Trophoblast cell (in vitro differentiated cells and primary cell): ENCODE measurements at regions not wholly inside any gene's neighbourhood (a gene's known extent, or its start where the extent isn't known, plus 50 kb on each side); places are given as distances from the start of the nearest gene placed in this dataset.

Experiments used
- DNase-seq, 2 donors: peaks; one replicate each; pipeline ENCODE4 v3.0.0-alpha.2; 2016
- H2AFZ ChIP-seq: 2 replicates; pipeline ENCODE4 v1.6.1; 2013; ENCODE audit warnings: low read length, moderate library complexity, mild to moderate bottlenecking; ENCODE audit not compliant: insufficient read depth, poor library complexity
- H2AK5ac ChIP-seq: 2 replicates; pipeline ENCODE4 v1.6.1; 2013; ENCODE audit warnings: mild to moderate bottlenecking, low read length
- H2BK120ac ChIP-seq: 2 replicates; pipeline ENCODE4 v1.6.1; 2013; ENCODE audit warnings: low read length, mild to moderate bottlenecking, moderate library complexity; ENCODE audit not compliant: insufficient read depth, poor library complexity
- H2BK12ac ChIP-seq: 2 replicates; pipeline ENCODE4 v1.6.1; 2013; ENCODE audit warnings: mild to moderate bottlenecking, low read length, moderate library complexity
- H2BK5ac ChIP-seq: 2 replicates; pipeline ENCODE4 v1.6.1; 2013; ENCODE audit warnings: low read length, low read depth, moderate library complexity, mild to moderate bottlenecking; ENCODE audit not compliant: poor library complexity
- H3K14ac ChIP-seq: 2 replicates; pipeline ENCODE4 v1.6.1; 2013; ENCODE audit warnings: mild to moderate bottlenecking, low read length
- H3K18ac ChIP-seq: 2 replicates; pipeline ENCODE4 v1.6.1; 2013; ENCODE audit warnings: mild to moderate bottlenecking, low read length
- H3K23ac ChIP-seq: 2 replicates; pipeline ENCODE4 v1.6.1; 2013; ENCODE audit warnings: low read length
- H3K27ac ChIP-seq: 2 replicates; pipeline ENCODE4 v1.5.1; 2013; ENCODE audit warnings: low read depth, mild to moderate bottlenecking, inconsistent platforms, low read length, moderate library complexity
- H3K27me3 ChIP-seq: 2 replicates; pipeline ENCODE4 v1.6.1; 2013; ENCODE audit warnings: inconsistent platforms, mild to moderate bottlenecking, low read length, moderate library complexity; ENCODE audit not compliant: insufficient read depth
- H3K36me3 ChIP-seq, 2 experiments: 1 replicate in 1 of 2; 2 replicates in 1 of 2; pipeline ENCODE4 v1.6.1; 2013; ENCODE audit warnings: low read length in 2 of 2, mild to moderate bottlenecking in 2 of 2, moderate library complexity in 1 of 2; ENCODE audit not compliant: insufficient read depth in 2 of 2, control insufficient read depth in 1 of 2
- H3K4ac ChIP-seq: 2 replicates; pipeline ENCODE4 v1.6.1; 2013; ENCODE audit warnings: low read depth, mild to moderate bottlenecking, low read length, moderate library complexity
- H3K4me1 ChIP-seq, 2 experiments: 1 replicate in 1 of 2; 2 replicates in 1 of 2; pipeline ENCODE4 v1.6.1; 2013; ENCODE audit warnings: low read length in 2 of 2, mild to moderate bottlenecking in 2 of 2, moderate library complexity in 1 of 2; ENCODE audit not compliant: insufficient read depth in 2 of 2, control insufficient read depth in 1 of 2
- H3K4me2 ChIP-seq: 2 replicates; pipeline ENCODE4 v1.6.1; 2013; ENCODE audit warnings: inconsistent platforms, mild to moderate bottlenecking, low read length, moderate library complexity
- H3K4me3 ChIP-seq: 2 replicates; pipeline ENCODE4 v1.5.1; 2013; ENCODE audit warnings: mild to moderate bottlenecking, low read depth, low read length, inconsistent platforms
- H3K79me1 ChIP-seq: one replicate; pipeline ENCODE4 v1.6.1; 2013; ENCODE audit warnings: low read length
- H3K79me2 ChIP-seq: 2 replicates; pipeline ENCODE4 v1.6.1; 2013; ENCODE audit warnings: low read length, mild to moderate bottlenecking; ENCODE audit not compliant: control insufficient read depth, insufficient read depth, poor library complexity
- H3K9ac ChIP-seq: 2 replicates; pipeline ENCODE4 v1.6.1; 2013; ENCODE audit warnings: mild to moderate bottlenecking, low read length
- H3K9me3 ChIP-seq: 2 replicates; pipeline ENCODE4 v1.6.1; 2013; ENCODE audit warnings: low read depth, mild to moderate bottlenecking, control low read depth, inconsistent platforms, low read length; ENCODE audit not compliant: insufficient read depth
- H4K12ac ChIP-seq: 2 replicates; pipeline ENCODE4 v1.6.1; 2013; ENCODE audit warnings: low read depth, mild to moderate bottlenecking, low read length, moderate library complexity
- H4K8ac ChIP-seq: 2 replicates; pipeline ENCODE4 v1.6.1; 2013; ENCODE audit warnings: low read depth, mild to moderate bottlenecking, low read length, moderate library complexity
- H4K91ac ChIP-seq: one replicate; pipeline ENCODE4 v1.6.1; 2013; ENCODE audit warnings: low read depth, mild to moderate bottlenecking, low read length, moderate library complexity
- WGBS: extraction: QIAGEN DNeasy Blood & Tissue Kit; methylation state at CpG from one replicate; pipeline ENCODE4 v1.1.7; 2013; ENCODE audit warnings: missing lambda C conversion rate; ENCODE audit not compliant: insufficient read length, insufficient coverage; ENCODE audit errors: extremely low coverage; 5-methylcytosine and 5-hydroxymethylcytosine counted together

DNA sequence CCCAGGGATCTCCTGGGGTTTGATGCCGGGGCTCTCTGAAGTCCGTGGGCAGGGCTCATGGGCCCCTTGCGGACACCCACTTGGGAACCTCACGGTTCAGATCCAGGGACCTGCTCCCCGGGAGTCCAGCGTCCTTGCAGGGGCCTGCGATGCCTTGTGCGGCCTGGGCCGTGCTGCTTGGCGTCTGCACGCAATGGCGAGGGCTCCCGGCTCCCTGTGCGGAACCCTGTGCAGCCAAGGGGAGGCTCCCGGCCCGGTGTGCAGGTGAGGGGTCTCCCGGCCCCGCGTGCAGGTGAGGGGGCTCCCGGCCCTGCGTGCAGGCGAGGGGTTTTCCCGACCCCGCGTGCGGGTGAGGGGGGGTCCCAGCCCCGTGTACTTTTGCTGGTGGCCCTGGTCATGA, 146.7 kb downstream of the DNAJB6 start:
- Histone ChIP-seq H3K36me3 (no peaks in the 10 kb centered on the region), H3K9me3 (peaks cover 19% of the 10 kb centered on the region), H3K79me1 (no peaks in the 10 kb centered on the region), H2BK5ac (no peak overlapping the region), H4K8ac (no peak overlapping the region), H2AK5ac (no peak overlapping the region), H4K91ac (no peak overlapping the region), H3K4me1 (no peaks in the 10 kb centered on the region), H4K12ac (no peak overlapping the region), H3K14ac (no peak overlapping the region), H3K27ac (no peak overlapping the region), H2BK120ac (no peak overlapping the region), H3K4me3 (no peak overlapping the region), H2BK12ac (no peak overlapping the region), H3K27me3 (no peaks in the 10 kb centered on the region), H3K9ac (no peak overlapping the region), H3K4me2 (no peak overlapping the region), H2AFZ (no peak overlapping the region), H3K4ac (no peak overlapping the region), H3K23ac (no peak overlapping the region), H3K18ac (no peak overlapping the region), H3K79me2 (no peaks in the 10 kb centered on the region)
- no CpG with 5 or more reads among the region's 27 CpGs for WGBS
- no peak for DNase-seq

DNA sequence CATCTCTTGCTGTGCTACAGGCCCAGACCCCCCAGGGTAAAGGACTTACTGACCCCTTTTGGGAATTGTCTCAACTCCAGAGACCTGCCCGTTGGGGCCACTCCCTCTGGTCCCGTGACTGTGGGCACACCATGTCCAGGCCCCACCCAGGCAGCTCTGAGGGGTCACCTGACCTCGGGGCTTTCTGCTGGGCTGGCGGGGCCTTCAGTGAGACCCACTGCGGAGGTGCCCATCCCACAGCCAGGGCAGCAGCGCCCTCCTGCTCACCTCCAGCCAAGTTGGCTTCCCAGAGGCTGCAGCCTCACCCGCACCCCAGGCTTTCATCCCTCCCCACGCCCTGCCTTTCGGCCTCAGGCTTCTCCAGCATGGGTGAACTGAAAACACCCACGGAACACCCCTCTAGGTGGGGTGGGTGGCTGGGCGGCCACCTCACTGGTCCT, 147.2 kb downstream of the DNAJB6 start:
- Histone ChIP-seq H4K91ac (no peak overlapping the region), H3K4me3 (no peak overlapping the region), H3K9ac (no peak overlapping the region), H2BK120ac (no peak overlapping the region), H3K79me1 (no peaks in the 10 kb centered on the region), H3K36me3 (no peaks in the 10 kb centered on the region), H3K4ac (no peak overlapping the region), H3K27me3 (no peaks in the 10 kb centered on the region), H3K23ac (no peak overlapping the region), H2BK5ac (no peak overlapping the region), H2AK5ac (no peak overlapping the region), H3K14ac (no peak overlapping the region), H3K4me1 (no peaks in the 10 kb centered on the region), H2BK12ac (no peak overlapping the region), H3K4me2 (no peak overlapping the region), H3K18ac (no peak overlapping the region), H4K8ac (no peak overlapping the region), H3K27ac (no peak overlapping the region), H3K79me2 (no peaks in the 10 kb centered on the region), H2AFZ (no peak overlapping the region), H4K12ac (no peak overlapping the region), H3K9me3 (peaks cover 19% of the 10 kb centered on the region)
- WGBS = no CpG with 5 or more reads among the region's 11 CpGs
- DNase-seq = no peak

DNA sequence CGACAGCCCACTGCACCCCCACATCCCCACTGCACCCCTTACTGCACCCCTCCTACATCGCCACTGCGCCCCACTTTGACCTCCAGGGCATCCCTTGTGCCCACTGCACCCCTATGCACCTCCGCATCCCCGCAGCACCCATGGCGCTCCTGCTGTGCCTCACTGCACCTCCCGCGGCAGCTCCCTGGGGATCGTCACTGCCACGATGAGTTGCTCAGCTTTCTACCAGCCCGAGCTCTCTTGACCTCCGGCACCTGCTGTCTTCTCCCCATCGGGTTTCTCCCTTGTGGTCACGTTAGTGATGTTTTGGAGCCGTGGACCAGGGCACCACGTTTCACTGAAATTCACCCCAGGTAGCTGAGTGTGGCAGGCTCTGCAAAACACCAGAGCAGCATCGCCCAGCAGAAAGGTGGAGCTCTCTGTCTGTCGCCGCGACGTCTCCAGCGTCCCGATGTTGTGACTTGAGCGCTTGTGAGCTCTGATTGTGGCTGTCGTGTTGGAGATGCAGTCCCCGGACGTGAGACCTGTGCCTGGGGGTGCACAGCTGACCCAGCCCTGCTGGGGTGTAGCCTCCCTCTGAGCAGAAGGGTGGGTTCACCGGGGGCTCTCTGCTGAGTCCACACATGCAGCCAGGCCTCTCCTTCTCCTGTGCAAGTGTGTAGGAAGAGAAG, 147.7 kb downstream of the DNAJB6 start:
- Histone ChIP-seq H3K27me3 (no peaks in the 10 kb centered on the region), H3K27ac (no peak overlapping the region), H2BK5ac (no peak overlapping the region), H3K4me1 (no peaks in the 10 kb centered on the region), H3K79me1 (no peaks in the 10 kb centered on the region), H3K4ac (no peak overlapping the region), H2BK120ac (no peak overlapping the region), H3K14ac (no peak overlapping the region), H3K36me3 (no peaks in the 10 kb centered on the region), H3K79me2 (no peaks in the 10 kb centered on the region), H3K23ac (no peak overlapping the region), H4K91ac (no peak overlapping the region), H2AFZ (no peak overlapping the region), H2AK5ac (no peak overlapping the region), H4K12ac (no peak overlapping the region), H2BK12ac (no peak overlapping the region), H3K18ac (no peak overlapping the region), H3K4me2 (no peak overlapping the region), H3K9me3 (peaks cover 19% of the 10 kb centered on the region), H3K4me3 (no peak overlapping the region), H4K8ac (no peak overlapping the region), H3K9ac (no peak overlapping the region)
- no CpG with 5 or more reads among the region's 28 CpGs for WGBS
- DNase-seq = no peak

DNA sequence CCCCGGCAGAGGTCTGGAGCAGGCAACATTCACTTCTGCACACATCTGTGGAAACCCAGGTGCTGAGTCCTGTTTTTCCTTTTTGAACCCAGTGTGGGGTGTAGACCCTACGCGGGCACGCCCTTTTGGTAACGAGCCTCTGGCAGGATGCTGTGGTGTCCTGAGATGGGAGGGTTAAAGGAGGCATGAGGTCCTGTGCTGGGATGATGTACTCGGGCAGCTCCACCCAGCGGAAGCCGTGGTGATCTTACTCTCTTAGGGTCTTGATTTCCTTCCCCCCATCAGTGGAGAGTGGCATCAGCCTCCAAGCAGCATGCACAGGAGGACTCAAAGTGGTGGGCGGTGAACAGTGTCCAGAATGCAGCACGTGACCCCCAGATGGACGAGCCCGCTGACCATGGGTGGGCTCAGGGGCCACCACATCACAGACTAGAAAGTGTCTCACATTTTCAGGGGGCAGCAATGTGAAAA, 148.6 kb downstream of the DNAJB6 start:
- H4K91ac ChIP-seq = no peak overlapping the region
- DNase-seq = no peak
- H4K12ac ChIP-seq = no peak overlapping the region
- H3K79me1 ChIP-seq = no peaks in the 10 kb centered on the region
- no peaks in the 10 kb centered on the region for H3K36me3 ChIP-seq
- no peak overlapping the region for H3K4ac ChIP-seq
- H3K4me3 ChIP-seq = no peak overlapping the region
- H2BK12ac ChIP-seq = no peak overlapping the region
- H3K27me3 ChIP-seq = no peaks in the 10 kb centered on the region
- no peaks in the 10 kb centered on the region for H3K79me2 ChIP-seq
- no peak overlapping the region for H3K14ac ChIP-seq
- no peak overlapping the region for H2BK120ac ChIP-seq
- H2AK5ac ChIP-seq = no peak overlapping the region
- H3K4me1 ChIP-seq = no peaks in the 10 kb centered on the region
- no peak overlapping the region for H3K23ac ChIP-seq
- no CpG with 5 or more reads among the region's 12 CpGs for WGBS
- no peak overlapping the region for H2AFZ ChIP-seq
- no peak overlapping the region for H4K8ac ChIP-seq
- peaks cover 19% of the 10 kb centered on the region for H3K9me3 ChIP-seq
- H2BK5ac ChIP-seq = no peak overlapping the region
- H3K4me2 ChIP-seq = no peak overlapping the region
- H3K9ac ChIP-seq = no peak overlapping the region
- H3K18ac ChIP-seq = no peak overlapping the region
- no peak overlapping the region for H3K27ac ChIP-seq
